Nephron progenitor cell (in vitro differentiated cells): ENCODE measurements at regions not wholly inside any gene's neighbourhood (a gene's known extent, or its start where the extent isn't known, plus 50 kb on each side); places are given as distances from the start of the nearest gene placed in this dataset.

ENCODE experiments used
- DNase-seq: peaks from one replicate; pipeline ENCODE4 v3.0.0; 2021
- H3K27ac Mint-ChIP-seq: 2 replicates; pipeline ENCODE4 v1.8.0; 2021; ENCODE audit warnings: mild to moderate bottlenecking, moderate library complexity, mixed read lengths
- H3K27me3 Mint-ChIP-seq: 2 replicates; pipeline ENCODE4 v1.8.0; 2021; ENCODE audit warnings: mild to moderate bottlenecking, low read depth, mixed read lengths; ENCODE audit not compliant: poor library complexity
- H3K36me3 Mint-ChIP-seq: 2 replicates; pipeline ENCODE4 v1.8.0; 2021; ENCODE audit warnings: low read depth, mixed read lengths
- H3K4me1 Mint-ChIP-seq: 2 replicates; pipeline ENCODE4 v1.8.0; 2021; ENCODE audit warnings: mixed read lengths
- H3K4me3 Mint-ChIP-seq: 2 replicates; pipeline ENCODE4 v1.8.0; 2021; ENCODE audit warnings: mild to moderate bottlenecking, moderate library complexity, mixed read lengths
- H3K9me3 Mint-ChIP-seq: 2 replicates; pipeline ENCODE4 v1.8.0; 2021; ENCODE audit warnings: mild to moderate bottlenecking, moderate library complexity, mixed read lengths
- CTCF ChIP-seq: fragments of 200-600 bp; sonication (generic); IDR thresholded peaks from 2 replicates; pipeline ENCODE4 v1.5.0; 2021; ENCODE audit warnings: antibody characterized with exemption

- Mint-ChIP-seq H3K9me3 (peaks cover 5% of the 10 kb centered on the region), H3K27me3 (peaks cover 3% of the 10 kb centered on the region), H3K4me1 (no peaks in the 10 kb centered on the region), H3K4me3 (no peak overlapping the region), H3K36me3 (no peaks in the 10 kb centered on the region), H3K27ac (no peak overlapping the region)
- DNase-seq: no peak
- TF ChIP-seq CTCF: no peak
Measured at GRCh38 chr6:73964241-73964854, 268.3 kb downstream of the CD109 start.

DNA sequence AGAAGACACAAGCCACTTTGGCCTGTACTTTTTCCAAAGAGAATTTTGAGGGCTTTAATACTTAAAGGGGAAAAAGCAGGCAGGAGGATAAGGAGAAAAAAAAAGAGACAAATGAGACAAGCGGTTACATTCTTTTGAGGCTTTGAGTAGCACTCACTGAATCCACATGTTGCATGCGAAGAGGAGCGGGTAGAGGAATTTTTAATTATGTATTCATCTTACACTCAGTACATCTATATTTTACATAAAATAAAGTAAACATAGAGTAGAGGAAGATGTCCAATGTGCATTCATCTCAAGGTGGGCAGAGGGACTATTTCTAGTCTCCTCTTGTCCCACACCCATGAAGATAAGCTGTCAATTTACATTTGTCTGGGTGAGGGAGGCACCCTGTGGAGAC is 266.9 kb downstream of the CD109 start:
- Mint-ChIP-seq H3K36me3 (no peaks in the 10 kb centered on the region), H3K9me3 (peaks cover 5% of the 10 kb centered on the region), H3K27ac (no peak overlapping the region), H3K4me3 (no peak overlapping the region), H3K4me1 (no peaks in the 10 kb centered on the region), H3K27me3 (peaks cover 3% of the 10 kb centered on the region)
- no peak for DNase-seq
- TF ChIP-seq CTCF: no peak

GRCh38 chr6:73956305-73956704 is 260.3 kb downstream of the CD109 start:
- DNase-seq: no peak
- H3K27me3 Mint-ChIP-seq: peaks cover under 1% of the 10 kb centered on the region
- no peak for TF ChIP-seq CTCF

GRCh38 chr6:73955800-73956199 is 259.8 kb downstream of the CD109 start:
- no peak for TF ChIP-seq CTCF
- Mint-ChIP-seq H3K4me1 (no peaks in the 10 kb centered on the region), H3K27ac (no peak overlapping the region), H3K36me3 (no peaks in the 10 kb centered on the region), H3K9me3 (no peaks in the 10 kb centered on the region), H3K4me3 (no peak overlapping the region), H3K27me3 (peaks cover 4% of the 10 kb centered on the region)
- no peak for DNase-seq

More at GRCh38 chr6:73956305-73956704, 260.3 kb downstream of the CD109 start:
- H3K27ac Mint-ChIP-seq: no peak overlapping the region
- H3K9me3 Mint-ChIP-seq: peaks cover under 1% of the 10 kb centered on the region
- H3K36me3 Mint-ChIP-seq: no peaks in the 10 kb centered on the region
- no peaks in the 10 kb centered on the region for H3K4me1 Mint-ChIP-seq
- H3K4me3 Mint-ChIP-seq: no peak overlapping the region

DNA sequence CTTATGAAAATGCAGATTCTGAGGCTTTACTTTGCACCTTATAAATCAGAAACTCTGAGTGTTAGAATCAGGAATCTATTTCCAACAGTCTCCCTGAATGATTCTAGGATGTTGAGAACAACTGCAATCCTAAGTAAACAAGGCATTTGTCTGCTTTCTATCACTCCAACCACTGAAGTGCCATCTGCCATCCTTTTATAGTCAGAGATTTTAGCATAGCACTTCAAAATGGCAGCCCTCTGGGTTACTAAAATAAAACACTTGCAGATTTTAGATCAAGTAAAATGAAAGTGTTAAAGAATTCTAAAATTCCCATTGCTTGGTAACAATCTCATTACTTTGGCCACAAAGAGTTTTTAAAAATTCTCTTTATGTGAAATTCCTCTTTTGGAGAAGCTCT is 258.9 kb downstream of the CD109 start:
- Mint-ChIP-seq H3K27me3 (peaks cover 4% of the 10 kb centered on the region), H3K27ac (no peak overlapping the region), H3K4me1 (no peaks in the 10 kb centered on the region), H3K36me3 (no peaks in the 10 kb centered on the region), H3K4me3 (no peak overlapping the region), H3K9me3 (no peaks in the 10 kb centered on the region)
- no peak for TF ChIP-seq CTCF
- DNase-seq: no peak

- Mint-ChIP-seq H3K27me3 (peaks cover 7% of the 10 kb centered on the region), H3K4me3 (no peak overlapping the region), H3K36me3 (no peaks in the 10 kb centered on the region), H3K4me1 (no peaks in the 10 kb centered on the region), H3K9me3 (peaks cover 13% of the 10 kb centered on the region), H3K27ac (no peak overlapping the region)
- no peak for DNase-seq
- TF ChIP-seq CTCF: no peak
Measured at GRCh38 chr6:73951183-73951582, 255.2 kb downstream of the CD109 start.
